ENCODE measurements at regions not wholly inside any gene's neighbourhood (a gene's known extent, or its start where the extent isn't known, plus 50 kb on each side); places are given as distances from the start of the nearest gene placed in this dataset.

DNA sequence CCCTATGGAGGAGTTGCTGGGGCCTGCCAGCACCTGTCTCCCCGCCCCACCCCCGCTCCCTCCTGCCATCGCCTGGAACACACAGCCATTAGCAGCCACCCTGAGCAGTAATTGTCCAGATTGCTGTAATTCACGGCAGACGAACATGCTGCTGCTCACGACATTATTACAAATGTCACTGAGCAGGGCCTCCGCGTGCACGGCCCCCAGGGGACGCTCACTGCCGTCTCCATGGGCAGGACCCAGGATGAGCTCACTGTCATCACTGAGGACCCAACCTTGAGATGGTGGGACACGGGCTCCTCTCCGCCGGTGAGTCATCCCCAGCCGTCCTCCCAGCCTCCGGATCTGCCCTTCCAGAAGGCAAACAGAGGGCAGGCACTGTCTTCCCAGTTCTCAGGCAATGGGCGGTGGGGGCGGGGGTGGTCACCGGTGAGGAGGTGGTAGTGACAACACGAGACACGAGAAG lies 100.4 kb downstream of the RFLNA start:
- TF ChIP-seq, protein P1, sequence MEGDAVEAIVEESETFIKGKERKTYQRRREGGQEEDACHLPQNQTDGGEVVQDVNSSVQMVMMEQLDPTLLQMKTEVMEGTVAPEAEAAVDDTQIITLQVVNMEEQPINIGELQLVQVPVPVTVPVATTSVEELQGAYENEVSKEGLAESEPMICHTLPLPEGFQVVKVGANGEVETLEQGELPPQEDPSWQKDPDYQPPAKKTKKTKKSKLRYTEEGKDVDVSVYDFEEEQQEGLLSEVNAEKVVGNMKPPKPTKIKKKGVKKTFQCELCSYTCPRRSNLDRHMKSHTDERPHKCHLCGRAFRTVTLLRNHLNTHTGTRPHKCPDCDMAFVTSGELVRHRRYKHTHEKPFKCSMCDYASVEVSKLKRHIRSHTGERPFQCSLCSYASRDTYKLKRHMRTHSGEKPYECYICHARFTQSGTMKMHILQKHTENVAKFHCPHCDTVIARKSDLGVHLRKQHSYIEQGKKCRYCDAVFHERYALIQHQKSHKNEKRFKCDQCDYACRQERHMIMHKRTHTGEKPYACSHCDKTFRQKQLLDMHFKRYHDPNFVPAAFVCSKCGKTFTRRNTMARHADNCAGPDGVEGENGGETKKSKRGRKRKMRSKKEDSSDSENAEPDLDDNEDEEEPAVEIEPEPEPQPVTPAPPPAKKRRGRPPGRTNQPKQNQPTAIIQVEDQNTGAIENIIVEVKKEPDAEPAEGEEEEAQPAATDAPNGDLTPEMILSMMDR (IDR thresholded peaks at IDR 0.05) = no peak
- no peak for TF ChIP-seq POLR2A (IDR thresholded peaks at IDR 0.05)
